ENCODE measurements at regions not wholly inside any gene's neighbourhood (a gene's known extent, or its start where the extent isn't known, plus 50 kb on each side); places are given as distances from the start of the nearest gene placed in this dataset.

DNA sequence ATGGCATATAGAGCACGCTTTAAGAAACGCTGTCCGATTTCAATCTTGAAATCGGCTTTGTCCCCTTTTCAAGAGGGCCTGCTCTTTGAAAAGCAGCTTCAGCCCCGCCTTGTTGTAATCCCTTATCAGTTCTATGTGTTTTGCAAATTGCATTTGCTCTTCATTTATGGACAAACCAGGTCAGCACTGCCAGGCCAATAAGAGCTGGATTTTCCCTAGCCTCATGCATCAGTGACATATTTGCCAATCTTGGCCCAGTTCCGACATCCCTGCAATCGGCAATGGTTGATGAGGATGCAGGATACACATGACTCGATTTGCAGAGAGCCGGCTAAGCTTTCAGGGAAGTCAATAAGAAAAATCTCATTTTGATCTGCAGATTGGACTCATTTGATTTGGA lies 529.1 kb upstream of the CLINT1 start:
- no peak for TF ChIP-seq TAF1 (IDR thresholded peaks at IDR 0.05; ENCODE audit: borderline replicate concordance, low read depth, low read length)
- TF ChIP-seq EZH2 (IDR thresholded peaks at IDR 0.05; ENCODE audit: borderline replicate concordance, control insufficient read depth, low read depth, low read length) = no peak
- no peak for TF ChIP-seq ASH2L (IDR thresholded peaks at IDR 0.05; ENCODE audit: borderline replicate concordance, low read depth)
- no peak for TF ChIP-seq SP1 (IDR thresholded peaks at IDR 0.05; ENCODE audit: low read depth, low read length)
- no peak for TF ChIP-seq JUNB (IDR thresholded peaks at IDR 0.05)
- no peak for TF ChIP-seq SIX5 (IDR thresholded peaks at IDR 0.05; ENCODE audit: low read depth, low read length, severe bottlenecking)
- TF ChIP-seq, protein P1, sequence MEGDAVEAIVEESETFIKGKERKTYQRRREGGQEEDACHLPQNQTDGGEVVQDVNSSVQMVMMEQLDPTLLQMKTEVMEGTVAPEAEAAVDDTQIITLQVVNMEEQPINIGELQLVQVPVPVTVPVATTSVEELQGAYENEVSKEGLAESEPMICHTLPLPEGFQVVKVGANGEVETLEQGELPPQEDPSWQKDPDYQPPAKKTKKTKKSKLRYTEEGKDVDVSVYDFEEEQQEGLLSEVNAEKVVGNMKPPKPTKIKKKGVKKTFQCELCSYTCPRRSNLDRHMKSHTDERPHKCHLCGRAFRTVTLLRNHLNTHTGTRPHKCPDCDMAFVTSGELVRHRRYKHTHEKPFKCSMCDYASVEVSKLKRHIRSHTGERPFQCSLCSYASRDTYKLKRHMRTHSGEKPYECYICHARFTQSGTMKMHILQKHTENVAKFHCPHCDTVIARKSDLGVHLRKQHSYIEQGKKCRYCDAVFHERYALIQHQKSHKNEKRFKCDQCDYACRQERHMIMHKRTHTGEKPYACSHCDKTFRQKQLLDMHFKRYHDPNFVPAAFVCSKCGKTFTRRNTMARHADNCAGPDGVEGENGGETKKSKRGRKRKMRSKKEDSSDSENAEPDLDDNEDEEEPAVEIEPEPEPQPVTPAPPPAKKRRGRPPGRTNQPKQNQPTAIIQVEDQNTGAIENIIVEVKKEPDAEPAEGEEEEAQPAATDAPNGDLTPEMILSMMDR (IDR thresholded peaks at IDR 0.05 in 2 of 3, conservative IDR thresholded peaks at IDR 0.05 in 1 of 3; ENCODE audit: control insufficient read depth in 2 of 3, extremely low read depth in 1 of 3, insufficient read depth in 1 of 3, low read depth in 3 of 3, low read length in 3 of 3) = no peak
- no peak for TF ChIP-seq ESRRA (IDR thresholded peaks at IDR 0.05; ENCODE audit: low read length)
- TF ChIP-seq, protein P2, sequence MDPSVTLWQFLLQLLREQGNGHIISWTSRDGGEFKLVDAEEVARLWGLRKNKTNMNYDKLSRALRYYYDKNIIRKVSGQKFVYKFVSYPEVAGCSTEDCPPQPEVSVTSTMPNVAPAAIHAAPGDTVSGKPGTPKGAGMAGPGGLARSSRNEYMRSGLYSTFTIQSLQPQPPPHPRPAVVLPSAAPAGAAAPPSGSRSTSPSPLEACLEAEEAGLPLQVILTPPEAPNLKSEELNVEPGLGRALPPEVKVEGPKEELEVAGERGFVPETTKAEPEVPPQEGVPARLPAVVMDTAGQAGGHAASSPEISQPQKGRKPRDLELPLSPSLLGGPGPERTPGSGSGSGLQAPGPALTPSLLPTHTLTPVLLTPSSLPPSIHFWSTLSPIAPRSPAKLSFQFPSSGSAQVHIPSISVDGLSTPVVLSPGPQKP (IDR thresholded peaks at IDR 0.05; ENCODE audit: low read depth, low read length) = no peak
- no peak for TF ChIP-seq RAD21 (IDR thresholded peaks at IDR 0.05; ENCODE audit: insufficient read depth, low read depth, low read length)
- TF ChIP-seq SMC3 (IDR thresholded peaks at IDR 0.05; ENCODE audit: borderline replicate concordance, low read length) = no peak
- no peak for TF ChIP-seq POLR2AphosphoS5 (IDR thresholded peaks at IDR 0.05; ENCODE audit: low read length)
